HG03520 (cell line): ENCODE measurements at regions not wholly inside any gene's neighbourhood (a gene's known extent, or its start where the extent isn't known, plus 50 kb on each side); places are given as distances from the start of the nearest gene placed in this dataset.

Source experiments
- ATAC-seq: cut with Tn5 transposase; IDR thresholded peaks from one replicate; pipeline ENCODE4 v1.9.1; 2021; ENCODE audit warnings: mild to moderate bottlenecking, moderate library complexity; ENCODE audit not compliant: unreplicated experiment

GRCh38 chr4:67125636-67126514 is 419.4 kb downstream of the CENPC start:
- no peak for ATAC-seq

DNA sequence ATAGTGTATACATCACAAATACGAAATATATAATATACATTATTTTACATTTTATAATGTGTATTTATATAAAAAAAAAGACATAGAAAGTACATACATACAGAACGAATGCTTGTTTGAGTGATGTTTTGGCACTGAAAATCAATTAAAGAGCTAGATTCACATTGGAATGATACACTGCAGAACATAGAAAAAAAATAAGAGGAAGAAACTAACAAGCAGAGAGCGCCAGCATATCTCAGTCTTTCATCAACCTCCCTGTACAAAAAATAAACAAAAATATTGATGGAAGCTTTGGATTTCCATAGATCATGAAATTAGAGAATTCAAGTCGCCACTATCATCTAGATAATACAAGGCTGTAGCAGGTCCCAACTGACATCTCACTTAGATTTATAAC is 420.6 kb downstream of the CENPC start:
- ATAC-seq, result no peak

DNA sequence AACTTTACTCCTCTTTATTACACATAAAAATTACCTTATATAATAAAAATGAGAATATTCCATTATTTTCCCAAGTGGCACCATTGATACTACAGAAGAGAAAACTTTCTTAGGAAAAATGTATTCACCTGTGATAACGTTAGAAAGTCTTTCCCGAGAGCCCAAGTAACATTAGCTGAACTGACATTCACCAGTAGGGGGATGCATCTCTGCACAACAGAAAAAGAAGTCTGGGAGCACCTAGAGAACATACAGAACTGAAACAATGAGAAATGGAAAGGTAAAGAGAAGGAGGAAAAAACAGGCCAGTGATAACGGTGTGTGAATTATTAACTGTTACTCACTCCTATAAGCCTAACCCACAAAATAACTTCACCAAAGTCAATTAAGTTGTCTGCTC is 423.3 kb downstream of the CENPC start:
- no peak for ATAC-seq

GRCh38 chr4:67120369-67120768 is 424.9 kb downstream of the CENPC start:
- ATAC-seq, result no peak

- ATAC-seq, result no peak
Observed at GRCh38 chr4:67109276-67109675, 436.0 kb downstream of the CENPC start.

GRCh38 chr4:67106861-67107460 is 438.3 kb downstream of the CENPC start:
- no peak for ATAC-seq

DNA sequence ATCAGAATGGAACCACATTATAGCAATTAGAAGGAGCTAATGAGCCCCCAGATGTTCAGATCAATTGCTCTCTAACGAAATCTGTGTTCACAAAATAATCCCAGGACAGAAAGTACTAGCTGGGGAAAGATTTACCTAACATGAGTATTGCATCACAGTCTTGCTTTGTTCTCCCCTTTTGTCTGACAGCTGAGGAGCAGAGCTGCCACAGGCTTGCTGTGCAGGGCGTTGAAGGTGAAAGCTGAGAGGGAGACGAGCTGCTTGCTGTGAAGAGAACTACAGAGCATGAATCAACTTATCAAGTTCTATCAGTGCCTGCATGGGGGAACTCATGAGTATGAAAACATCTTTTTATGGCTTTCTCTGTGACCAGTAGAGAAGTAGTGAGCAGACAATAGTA is 441.2 kb downstream of the CENPC start:
- no peak for ATAC-seq

- ATAC-seq, result no peak
Observed at GRCh38 chr4:67103001-67103747, 442.1 kb downstream of the CENPC start.

- no peak for ATAC-seq
Observed at GRCh38 chr4:67101612-67102011, 443.7 kb downstream of the CENPC start.

- ATAC-seq, result no peak
Observed at GRCh38 chr4:67092351-67092750, 453.0 kb downstream of the CENPC start.

DNA sequence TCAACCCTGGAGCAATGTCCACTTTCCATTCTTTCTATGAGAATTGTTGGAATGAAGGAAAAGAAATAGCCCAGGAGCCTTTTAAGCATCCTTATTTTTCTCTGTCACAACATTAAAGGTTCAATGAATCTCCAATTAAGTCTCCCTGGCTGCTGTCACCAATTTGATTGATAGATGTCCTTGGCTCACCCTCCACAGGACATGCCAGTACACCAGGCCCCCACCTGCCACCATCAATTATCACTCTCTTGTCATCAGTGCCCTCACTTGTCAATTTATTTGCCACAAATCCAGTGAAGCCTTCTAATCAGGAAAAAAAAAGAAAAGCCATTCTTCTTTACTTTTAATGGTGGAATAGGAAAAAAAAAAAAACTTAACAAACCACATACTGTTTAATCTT is 453.6 kb downstream of the CENPC start:
- no peak for ATAC-seq

GRCh38 chr4:67087897-67088296 is 457.4 kb downstream of the CENPC start:
- ATAC-seq, result peak; percentile 89

DNA sequence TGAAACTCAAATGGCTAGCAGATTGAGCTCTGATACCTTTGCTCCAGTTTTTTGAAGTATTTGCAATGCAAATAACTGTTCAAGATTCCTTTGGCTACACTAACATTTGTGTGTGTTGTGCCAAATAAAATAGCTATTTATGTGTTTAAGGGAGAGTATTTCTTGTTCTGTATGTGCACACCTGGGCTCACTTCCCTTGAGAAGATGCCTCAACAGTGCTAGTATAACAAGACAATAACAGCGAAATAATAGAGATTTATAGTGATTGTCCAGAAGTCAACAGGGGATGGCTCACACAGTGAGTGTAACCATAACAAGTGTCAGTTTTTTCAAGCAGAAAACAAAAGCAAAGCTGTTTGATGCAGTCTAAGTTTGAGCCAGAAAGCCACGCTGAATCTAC is 460.5 kb downstream of the CENPC start:
- no peak for ATAC-seq

GRCh38 chr4:67083496-67083895 is 461.8 kb downstream of the CENPC start:
- no peak for ATAC-seq

DNA sequence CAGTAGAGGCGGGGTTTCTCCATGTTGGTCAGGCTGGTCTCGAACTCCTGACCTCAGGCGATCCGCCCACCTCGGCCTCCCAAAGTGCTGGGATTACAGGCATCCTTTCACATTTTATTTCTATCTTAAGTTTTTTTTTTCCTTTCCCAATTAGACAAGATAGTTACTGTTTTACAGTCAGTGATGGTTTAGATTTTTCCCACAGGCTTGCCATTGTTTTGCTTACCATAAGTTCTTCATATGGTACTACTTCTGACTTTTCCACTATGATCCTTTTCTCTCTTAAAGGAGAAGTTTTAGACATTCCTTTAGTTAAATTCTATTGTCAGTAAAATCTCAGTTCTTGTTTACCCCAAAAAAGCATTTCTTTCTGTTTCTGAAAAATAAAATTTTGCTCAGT is 462.6 kb downstream of the CENPC start:
- no peak for ATAC-seq

- no peak for ATAC-seq
Observed at GRCh38 chr4:67080046-67080557, 465.2 kb downstream of the CENPC start.

DNA sequence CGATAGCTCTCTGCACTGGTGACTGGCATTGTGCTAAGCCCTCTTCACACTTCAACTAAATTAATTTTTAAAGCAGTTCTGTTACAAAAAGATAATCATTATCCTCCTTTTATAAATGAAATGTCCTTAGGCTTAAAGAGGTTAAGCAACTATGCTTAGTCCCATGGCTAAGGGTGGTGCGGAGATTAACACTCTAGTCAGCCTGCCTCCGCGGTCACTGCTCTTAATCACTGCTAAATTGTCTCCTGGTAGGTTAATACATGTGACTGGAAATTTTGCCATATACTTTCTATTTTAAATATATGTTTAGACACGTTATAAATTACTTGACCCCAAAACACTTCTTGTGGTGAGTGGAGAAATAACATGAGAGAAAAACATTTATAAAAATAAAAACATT is 473.7 kb downstream of the CENPC start:
- no peak for ATAC-seq

DNA sequence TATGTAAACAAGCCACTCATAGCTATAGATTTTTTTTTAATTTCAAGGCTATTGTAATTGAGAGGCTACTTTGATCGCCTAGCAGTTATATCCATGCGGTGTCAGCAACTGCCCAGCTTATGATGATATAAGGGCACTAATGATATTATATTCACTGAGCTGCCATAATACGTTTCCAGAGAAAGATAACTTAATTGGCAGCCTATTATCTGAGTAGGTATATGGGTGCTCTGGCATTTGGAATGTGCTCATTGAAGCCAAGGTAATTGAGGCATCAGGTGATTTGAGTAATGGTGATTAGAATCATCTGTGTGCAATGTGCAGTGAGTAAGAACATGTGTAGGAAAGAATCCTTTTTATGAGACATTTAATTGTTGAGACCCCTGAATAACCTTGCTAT is 490.0 kb downstream of the CENPC start:
- ATAC-seq, result no peak

DNA sequence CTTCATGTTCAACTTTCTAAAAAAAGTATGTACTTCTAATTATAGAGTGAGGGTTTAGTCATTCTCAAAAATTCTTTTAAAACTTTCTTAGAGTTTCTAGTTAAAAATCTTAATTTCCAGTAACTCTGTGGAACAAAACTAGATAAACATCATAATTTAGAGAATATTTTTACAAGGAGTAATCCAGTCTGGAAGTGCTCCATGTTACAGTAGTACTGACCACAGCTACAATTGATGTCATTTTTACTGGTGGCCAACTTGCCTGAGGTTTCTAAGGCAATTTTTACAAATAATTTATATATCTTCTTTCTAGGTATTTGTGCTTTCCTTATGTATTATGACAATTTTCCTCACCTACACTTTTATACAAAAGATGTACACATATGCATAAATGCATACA is 490.4 kb downstream of the CENPC start:
- no peak for ATAC-seq

DNA sequence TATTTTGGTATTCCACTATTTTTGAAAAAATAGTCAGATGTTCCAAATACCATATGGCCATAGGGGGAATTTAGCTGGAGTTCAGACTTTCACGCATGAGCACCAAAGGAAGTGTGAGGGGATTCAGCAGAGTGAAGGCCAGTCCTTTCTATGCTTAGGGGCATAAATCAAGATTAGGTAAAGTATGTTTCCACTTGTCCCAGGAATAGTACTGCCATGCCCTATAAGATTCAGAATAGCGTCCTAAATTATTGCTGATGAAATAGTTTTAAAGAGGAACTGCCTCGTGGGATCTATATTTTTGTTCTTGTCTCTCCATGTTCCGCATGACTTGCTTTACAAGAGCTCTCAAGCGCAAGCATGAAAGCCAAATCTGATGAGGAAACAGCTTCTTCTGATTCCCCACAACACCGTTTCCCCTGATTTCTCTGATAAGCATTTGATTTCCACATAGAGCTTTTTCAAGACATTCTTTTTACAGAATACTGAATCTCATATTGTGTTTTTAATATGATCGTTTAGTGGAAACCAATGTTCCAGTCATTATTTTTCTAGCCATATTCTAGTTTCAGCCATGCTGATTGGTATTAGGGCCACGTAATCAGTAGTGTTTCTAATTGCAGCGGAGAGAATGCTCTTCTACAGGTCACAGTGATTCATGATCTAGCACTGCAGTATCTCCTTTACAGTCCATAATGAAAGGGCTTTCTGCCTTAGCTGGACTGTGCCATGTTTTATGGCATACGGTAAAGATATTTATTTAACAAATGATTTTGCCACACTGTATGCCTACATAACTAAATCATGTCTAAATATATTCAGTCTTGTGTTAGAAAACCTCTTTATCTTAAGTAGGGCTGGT is 492.3 kb downstream of the CENPC start:
- no peak for ATAC-seq
